ENCODE measurements at regions not wholly inside any gene's neighbourhood (a gene's known extent, or its start where the extent isn't known, plus 50 kb on each side); places are given as distances from the start of the nearest gene placed in this dataset.

DNA sequence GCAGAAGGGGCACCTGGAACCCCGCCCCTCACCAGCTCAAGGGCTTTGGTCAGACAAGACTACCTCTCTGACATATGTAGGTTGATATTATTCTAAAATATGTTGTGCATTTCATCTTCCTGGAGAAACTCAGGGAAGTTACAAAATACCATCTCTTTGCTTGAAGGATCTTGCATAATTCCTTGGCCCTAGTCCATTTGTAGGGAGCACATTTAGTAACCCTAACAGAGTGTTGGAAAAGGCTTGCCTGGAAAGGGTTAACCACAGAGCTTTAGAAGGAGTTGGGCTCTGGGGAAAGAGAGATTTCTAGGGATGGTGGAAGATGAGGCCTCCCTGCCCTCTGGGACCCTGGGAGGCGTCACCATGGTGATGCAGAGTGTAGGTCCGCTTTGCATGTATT, 143.0 kb upstream of the SLC1A4 start:
- peak; percentile 43 for DNase-seq (ENCODE audit: low read depth)
- H3K4me3 ChIP-seq (ENCODE audit: low read depth, low read length) = no peak overlapping the region
- TF ChIP-seq MYC (IDR thresholded peaks at IDR 0.05; ENCODE audit: low read depth, low read length) = no peak
- TF ChIP-seq, protein P1, sequence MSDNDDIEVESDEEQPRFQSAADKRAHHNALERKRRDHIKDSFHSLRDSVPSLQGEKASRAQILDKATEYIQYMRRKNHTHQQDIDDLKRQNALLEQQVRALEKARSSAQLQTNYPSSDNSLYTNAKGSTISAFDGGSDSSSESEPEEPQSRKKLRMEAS (IDR thresholded peaks at IDR 0.05; ENCODE audit: low read depth, low read length) = no peak
- TF ChIP-seq POLR2A (IDR thresholded peaks at IDR 0.05; ENCODE audit: extremely low read depth, insufficient read length) = no peak
- TF ChIP-seq CTCF (IDR thresholded peaks at IDR 0.05; ENCODE audit: low read depth, low read length) = no peak

GRCh38 chr2:64847930-64848329, 141.3 kb upstream of the SLC1A4 start:
- H3K4me3 ChIP-seq (ENCODE audit: low read depth, low read length) = no peak overlapping the region
- TF ChIP-seq POLR2A (IDR thresholded peaks at IDR 0.05; ENCODE audit: extremely low read depth, insufficient read length) = no peak
- no peak for TF ChIP-seq MYC (IDR thresholded peaks at IDR 0.05; ENCODE audit: low read depth, low read length)
- TF ChIP-seq, protein P1 (IDR thresholded peaks at IDR 0.05; ENCODE audit: low read depth, low read length) = no peak
- TF ChIP-seq CTCF (IDR thresholded peaks at IDR 0.05; ENCODE audit: low read depth, low read length) = no peak
- no peak for DNase-seq (ENCODE audit: low read depth)

DNA sequence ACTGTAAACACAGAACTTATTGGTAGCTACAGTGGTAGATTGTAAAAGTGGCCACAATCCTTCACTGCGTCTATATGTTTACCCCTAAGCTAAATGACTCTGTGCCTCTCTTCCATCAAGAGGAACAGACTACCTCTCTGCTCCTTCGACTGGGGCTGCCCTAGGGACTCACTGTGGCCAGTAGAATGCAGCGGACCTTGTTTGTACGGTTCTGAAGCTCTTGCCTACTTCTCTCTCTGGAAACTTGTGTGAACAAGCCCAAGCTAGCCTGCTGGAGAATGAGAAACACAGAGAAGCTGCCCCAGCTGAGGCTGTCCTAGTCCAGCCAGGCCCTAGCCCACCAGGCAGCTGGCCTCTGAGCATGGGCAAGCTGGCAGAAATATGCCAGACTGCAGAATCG, 140.8 kb upstream of the SLC1A4 start:
- TF ChIP-seq POLR2A (IDR thresholded peaks at IDR 0.05; ENCODE audit: extremely low read depth, insufficient read length) = no peak
- TF ChIP-seq MYC (IDR thresholded peaks at IDR 0.05; ENCODE audit: low read depth, low read length) = no peak
- TF ChIP-seq CTCF (IDR thresholded peaks at IDR 0.05; ENCODE audit: low read depth, low read length) = no peak
- TF ChIP-seq, protein P1 (IDR thresholded peaks at IDR 0.05; ENCODE audit: low read depth, low read length) = no peak
- no peak for DNase-seq (ENCODE audit: low read depth)
- H3K4me3 ChIP-seq (ENCODE audit: low read depth, low read length) = no peak overlapping the region

GRCh38 chr2:64848945-64849344, 140.3 kb upstream of the SLC1A4 start:
- DNase-seq (ENCODE audit: low read depth) = no peak
- TF ChIP-seq POLR2A (IDR thresholded peaks at IDR 0.05; ENCODE audit: extremely low read depth, insufficient read length) (no peak), MYC (IDR thresholded peaks at IDR 0.05; ENCODE audit: low read depth, low read length) (no peak), CTCF (IDR thresholded peaks at IDR 0.05; ENCODE audit: low read depth, low read length) (no peak)
- TF ChIP-seq, protein P1 (IDR thresholded peaks at IDR 0.05; ENCODE audit: low read depth, low read length) = no peak
- no peak overlapping the region for H3K4me3 ChIP-seq (ENCODE audit: low read depth, low read length)

DNA sequence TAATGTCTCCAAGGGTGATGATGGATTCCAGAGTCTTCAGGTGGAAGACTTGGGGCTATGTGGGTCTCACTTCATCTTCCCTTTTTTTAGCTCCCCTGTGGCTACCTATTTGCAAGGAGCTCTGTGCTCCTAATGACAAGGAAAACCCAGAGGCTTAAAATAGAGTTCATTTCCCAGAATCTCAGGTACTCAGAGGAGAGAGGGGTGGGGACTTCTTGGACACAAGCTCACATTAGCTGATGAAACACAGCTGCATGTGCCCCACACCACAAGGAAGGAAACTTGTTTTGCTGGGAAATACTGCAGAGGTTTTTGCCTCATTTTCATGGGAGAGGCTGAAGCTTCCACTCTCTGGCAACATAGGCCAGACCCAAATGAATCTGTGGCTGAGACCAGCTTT, 138.6 kb upstream of the SLC1A4 start:
- DNase-seq (ENCODE audit: low read depth) = no peak

More for the DNA sequence above, 138.6 kb upstream of the SLC1A4 start:
- H3K4me3 ChIP-seq (ENCODE audit: low read depth, low read length) = no peak overlapping the region
- TF ChIP-seq CTCF (IDR thresholded peaks at IDR 0.05; ENCODE audit: low read depth, low read length) = no peak
- TF ChIP-seq MYC (IDR thresholded peaks at IDR 0.05; ENCODE audit: low read depth, low read length) = no peak
- no peak for TF ChIP-seq POLR2A (IDR thresholded peaks at IDR 0.05; ENCODE audit: extremely low read depth, insufficient read length)
- TF ChIP-seq, protein P1 (IDR thresholded peaks at IDR 0.05; ENCODE audit: low read depth, low read length) = no peak

All from NB4 (cell line).